ENCODE measurements at regions not wholly inside any gene's neighbourhood (a gene's known extent, or its start where the extent isn't known, plus 50 kb on each side); places are given as distances from the start of the nearest gene placed in this dataset.

GRCh38 chr1:193662030-193662429 lies 475.6 kb upstream of the B3GALT2 start:
- no peak for DNase-seq (ENCODE audit: insufficient read length, low spot score, missing footprints)
- no peaks in the 10 kb centered on the region for H4K20me1 ChIP-seq (ENCODE audit: insufficient read depth, low read length)
- TF ChIP-seq CTCF (IDR thresholded peaks at IDR 0.05; ENCODE audit: extremely low read depth, low read depth, low read length): no peak
- no peaks in the 10 kb centered on the region for H3K36me3 ChIP-seq (ENCODE audit: insufficient read depth, low read length)
- no peak overlapping the region for H2AFZ ChIP-seq (ENCODE audit: low read length)
- H3K27ac ChIP-seq (ENCODE audit: low read depth, low read length): no peak overlapping the region
- H3K4me3 ChIP-seq (ENCODE audit: insufficient read depth, low read length): no peak overlapping the region
- H3K9me3 ChIP-seq (ENCODE audit: low read depth, low read length): no peaks in the 10 kb centered on the region
- no peaks in the 10 kb centered on the region for H3K27me3 ChIP-seq (ENCODE audit: insufficient read depth, low read length)
- H3K4me1 ChIP-seq (ENCODE audit: insufficient read depth, low read length): no peaks in the 10 kb centered on the region
- no peaks in the 10 kb centered on the region for H3K79me2 ChIP-seq (ENCODE audit: insufficient read depth, low read length)
- H3K4me2 ChIP-seq (ENCODE audit: insufficient read depth, low read length): no peak overlapping the region

- H3K36me3 ChIP-seq (ENCODE audit: insufficient read depth, low read length): no peaks in the 10 kb centered on the region
- H3K79me2 ChIP-seq (ENCODE audit: insufficient read depth, low read length): no peaks in the 10 kb centered on the region
- no peak for DNase-seq (ENCODE audit: insufficient read length, low spot score, missing footprints)
- no peaks in the 10 kb centered on the region for H4K20me1 ChIP-seq (ENCODE audit: insufficient read depth, low read length)
- H3K4me2 ChIP-seq (ENCODE audit: insufficient read depth, low read length): no peak overlapping the region
- TF ChIP-seq CTCF (IDR thresholded peaks at IDR 0.05; ENCODE audit: extremely low read depth, low read depth, low read length): no peak
- no peak overlapping the region for H3K4me3 ChIP-seq (ENCODE audit: insufficient read depth, low read length)
- no peak overlapping the region for H3K27ac ChIP-seq (ENCODE audit: low read depth, low read length)
- H2AFZ ChIP-seq (ENCODE audit: low read length): no peak overlapping the region
- no peaks in the 10 kb centered on the region for H3K9me3 ChIP-seq (ENCODE audit: low read depth, low read length)
- H3K4me1 ChIP-seq (ENCODE audit: insufficient read depth, low read length): no peaks in the 10 kb centered on the region
- H3K27me3 ChIP-seq (ENCODE audit: insufficient read depth, low read length): no peaks in the 10 kb centered on the region
Observed at GRCh38 chr1:193661385-193661784, 475.0 kb upstream of the B3GALT2 start.

- H3K4me2 ChIP-seq (ENCODE audit: insufficient read depth, low read length): no peak overlapping the region
- no peak for DNase-seq (ENCODE audit: insufficient read length, low spot score, missing footprints)
Observed at GRCh38 chr1:193660428-193660827, 474.0 kb upstream of the B3GALT2 start.

GRCh38 chr1:193658691-193659090 lies 472.3 kb upstream of the B3GALT2 start:
- no peaks in the 10 kb centered on the region for H3K36me3 ChIP-seq (ENCODE audit: insufficient read depth, low read length)
- no peaks in the 10 kb centered on the region for H3K27me3 ChIP-seq (ENCODE audit: insufficient read depth, low read length)
- no peak overlapping the region for H3K4me3 ChIP-seq (ENCODE audit: insufficient read depth, low read length)
- H4K20me1 ChIP-seq (ENCODE audit: insufficient read depth, low read length): no peaks in the 10 kb centered on the region
- no peak for DNase-seq (ENCODE audit: insufficient read length, low spot score, missing footprints)
- no peak overlapping the region for H3K27ac ChIP-seq (ENCODE audit: low read depth, low read length)
- H3K4me1 ChIP-seq (ENCODE audit: insufficient read depth, low read length): no peaks in the 10 kb centered on the region
- H2AFZ ChIP-seq (ENCODE audit: low read length): no peak overlapping the region
- no peak for TF ChIP-seq CTCF (IDR thresholded peaks at IDR 0.05; ENCODE audit: extremely low read depth, low read depth, low read length)
- H3K9me3 ChIP-seq (ENCODE audit: low read depth, low read length): no peaks in the 10 kb centered on the region
- H3K4me2 ChIP-seq (ENCODE audit: insufficient read depth, low read length): no peak overlapping the region
- no peaks in the 10 kb centered on the region for H3K79me2 ChIP-seq (ENCODE audit: insufficient read depth, low read length)

More at GRCh38 chr1:193660428-193660827, 474.0 kb upstream of the B3GALT2 start:
- no peak for TF ChIP-seq CTCF (IDR thresholded peaks at IDR 0.05; ENCODE audit: extremely low read depth, low read depth, low read length)
- no peaks in the 10 kb centered on the region for H3K4me1 ChIP-seq (ENCODE audit: insufficient read depth, low read length)
- H3K79me2 ChIP-seq (ENCODE audit: insufficient read depth, low read length): no peaks in the 10 kb centered on the region
- H4K20me1 ChIP-seq (ENCODE audit: insufficient read depth, low read length): no peaks in the 10 kb centered on the region
- H3K9me3 ChIP-seq (ENCODE audit: low read depth, low read length): no peaks in the 10 kb centered on the region
- H3K4me3 ChIP-seq (ENCODE audit: insufficient read depth, low read length): no peak overlapping the region
- no peaks in the 10 kb centered on the region for H3K27me3 ChIP-seq (ENCODE audit: insufficient read depth, low read length)
- no peak overlapping the region for H2AFZ ChIP-seq (ENCODE audit: low read length)
- H3K27ac ChIP-seq (ENCODE audit: low read depth, low read length): no peak overlapping the region
- no peaks in the 10 kb centered on the region for H3K36me3 ChIP-seq (ENCODE audit: insufficient read depth, low read length)

Measured in osteoblast (primary cell).